Neural progenitor cell (in vitro differentiated cells): ENCODE measurements at regions not wholly inside any gene's neighbourhood (a gene's known extent, or its start where the extent isn't known, plus 50 kb on each side); places are given as distances from the start of the nearest gene placed in this dataset.
"Not testable (repeated sequence)": the region's sequence is repeated elsewhere in the genome, so short reads cannot be mapped to it uniquely, and the experiment has no call there.

ENCODE experiments used
- EZH2 ChIP-seq: fragments of 200-600 bp; sonication (generic); IDR thresholded peaks from 2 replicates; pipeline ENCODE4 v1.6.1; 2017; ENCODE audit warnings: antibody characterized with exemption, mild to moderate bottlenecking, moderate library complexity
- TF ChIP-seq, protein P1 (sequence below): fragments of 200-600 bp; sonication (generic); IDR thresholded peaks from 2 replicates; pipeline ENCODE4 v1.5.1; 2017; ENCODE audit warnings: antibody characterized with exemption, mild to moderate bottlenecking

DNA sequence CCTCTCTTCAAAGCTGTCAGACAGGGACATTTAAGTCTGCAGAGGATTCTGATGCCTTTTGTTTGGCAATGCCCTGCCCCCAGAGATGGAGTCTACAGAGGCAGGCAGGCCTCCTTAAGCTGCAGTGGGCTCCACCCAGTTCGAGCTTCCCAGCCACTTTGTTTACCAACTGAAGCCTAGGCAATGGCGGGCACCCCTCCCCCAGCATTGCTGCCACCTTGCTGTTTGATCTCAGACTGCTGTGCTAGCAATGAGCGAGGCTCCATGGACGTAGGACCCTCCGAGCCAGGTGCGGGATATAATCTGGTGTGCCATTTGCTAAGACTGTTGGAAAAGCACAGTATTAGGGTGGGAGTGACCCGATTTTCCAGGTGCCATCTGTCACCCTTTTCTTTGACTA is 207.7 kb downstream of the OTOP1 start:
- TF ChIP-seq, protein P1, sequence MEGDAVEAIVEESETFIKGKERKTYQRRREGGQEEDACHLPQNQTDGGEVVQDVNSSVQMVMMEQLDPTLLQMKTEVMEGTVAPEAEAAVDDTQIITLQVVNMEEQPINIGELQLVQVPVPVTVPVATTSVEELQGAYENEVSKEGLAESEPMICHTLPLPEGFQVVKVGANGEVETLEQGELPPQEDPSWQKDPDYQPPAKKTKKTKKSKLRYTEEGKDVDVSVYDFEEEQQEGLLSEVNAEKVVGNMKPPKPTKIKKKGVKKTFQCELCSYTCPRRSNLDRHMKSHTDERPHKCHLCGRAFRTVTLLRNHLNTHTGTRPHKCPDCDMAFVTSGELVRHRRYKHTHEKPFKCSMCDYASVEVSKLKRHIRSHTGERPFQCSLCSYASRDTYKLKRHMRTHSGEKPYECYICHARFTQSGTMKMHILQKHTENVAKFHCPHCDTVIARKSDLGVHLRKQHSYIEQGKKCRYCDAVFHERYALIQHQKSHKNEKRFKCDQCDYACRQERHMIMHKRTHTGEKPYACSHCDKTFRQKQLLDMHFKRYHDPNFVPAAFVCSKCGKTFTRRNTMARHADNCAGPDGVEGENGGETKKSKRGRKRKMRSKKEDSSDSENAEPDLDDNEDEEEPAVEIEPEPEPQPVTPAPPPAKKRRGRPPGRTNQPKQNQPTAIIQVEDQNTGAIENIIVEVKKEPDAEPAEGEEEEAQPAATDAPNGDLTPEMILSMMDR = not testable (repeated sequence)
- not testable (repeated sequence) for TF ChIP-seq EZH2
